ENCODE measurements at regions not wholly inside any gene's neighbourhood (a gene's known extent, or its start where the extent isn't known, plus 50 kb on each side); places are given as distances from the start of the nearest gene placed in this dataset.

GRCh38 chr12:58500399-58500798 is 419.9 kb downstream of the LRIG3 start:
- DNase-seq = no peak

- DNase-seq = no peak
These were observed 418.1 kb downstream of the LRIG3 start for GRCh38 chr12:58502226-58502625.

GRCh38 chr12:58502841-58503240 is 417.5 kb downstream of the LRIG3 start:
- no peak for DNase-seq

GRCh38 chr12:58503731-58504130 is 416.6 kb downstream of the LRIG3 start:
- DNase-seq = no peak

- DNase-seq = no peak
These were observed 416.0 kb downstream of the LRIG3 start for GRCh38 chr12:58504143-58504938.

GRCh38 chr12:58509116-58509885 is 411.0 kb downstream of the LRIG3 start:
- no peak for DNase-seq

- no peak for DNase-seq
These were observed 406.9 kb downstream of the LRIG3 start for GRCh38 chr12:58513301-58513834.

GRCh38 chr12:58513852-58514251 is 406.5 kb downstream of the LRIG3 start:
- no peak for DNase-seq

GRCh38 chr12:58519839-58520238 is 400.5 kb downstream of the LRIG3 start:
- DNase-seq = no peak

- DNase-seq = no peak
These were observed 399.2 kb downstream of the LRIG3 start for GRCh38 chr12:58521152-58521551.

GRCh38 chr12:58521796-58522195 is 398.5 kb downstream of the LRIG3 start:
- no peak for DNase-seq

GRCh38 chr12:58523360-58523759 is 396.9 kb downstream of the LRIG3 start:
- DNase-seq = no peak

GRCh38 chr12:58528271-58528670 is 392.0 kb downstream of the LRIG3 start:
- DNase-seq = no peak

- DNase-seq = no peak
These were observed 391.1 kb downstream of the LRIG3 start for GRCh38 chr12:58529114-58529665.

GRCh38 chr12:58529897-58530741 is 390.2 kb downstream of the LRIG3 start:
- DNase-seq = no peak

GRCh38 chr12:58530742-58531062 is 389.6 kb downstream of the LRIG3 start:
- no peak for DNase-seq

GRCh38 chr12:58532855-58533608 is 387.3 kb downstream of the LRIG3 start:
- DNase-seq = no peak

- no peak for DNase-seq
These were observed 386.7 kb downstream of the LRIG3 start for GRCh38 chr12:58533652-58534051.

- DNase-seq = no peak
These were observed 383.0 kb downstream of the LRIG3 start for GRCh38 chr12:58537278-58537677.

GRCh38 chr12:58539295-58539694 is 381.0 kb downstream of the LRIG3 start:
- DNase-seq = no peak

- peak; percentile 37 for DNase-seq
These were observed 379.6 kb downstream of the LRIG3 start for GRCh38 chr12:58540480-58541299.
